Testis (tissue), 2 donors: ENCODE measurements at regions not wholly inside any gene's neighbourhood (a gene's known extent, or its start where the extent isn't known, plus 50 kb on each side); places are given as distances from the start of the nearest gene placed in this dataset.
A peak's percentile ranks its signal among the peaks of the same experiment; 100 is the strongest.

ENCODE experiments used
- DNase-seq: peaks from one replicate; pipeline ENCODE4 v3.0.0-alpha.2; 2019
- H3K27ac ChIP-seq, 2 donors: fragments of 200-600 bp; sonication (generic); one replicate each; pipeline ENCODE4 v1.5.1; 2019
- H3K27me3 ChIP-seq: fragments of 200-600 bp; sonication (generic); one replicate; pipeline ENCODE4 v1.5.1; 2019
- H3K36me3 ChIP-seq: fragments of 200-600 bp; sonication (generic); one replicate; pipeline ENCODE4 v1.5.1; 2017; ENCODE audit warnings: low read depth; ENCODE audit errors: missing control alignments
- H3K4me1 ChIP-seq: fragments of 200-600 bp; sonication (generic); one replicate; pipeline ENCODE4 v1.5.1; 2019
- H3K4me3 ChIP-seq, 2 donors: fragments of 200-600 bp; sonication (generic); one replicate each; pipeline ENCODE4 v1.5.1; 2017 to 2019
- H3K9me3 ChIP-seq: fragments of 200-600 bp; sonication (generic); one replicate; pipeline ENCODE4 v1.5.1; 2017
- CTCF ChIP-seq, 3 experiments: fragments of 450-650 bp in 2 of 3; fragments of 200-600 bp in 1 of 3; sonication (generic) in 1 of 3; IDR thresholded peaks; one replicate each; pipeline ENCODE4 v1.5.1; 2016 to 2019; ENCODE audit warnings: antibody characterized with exemption in 3 of 3, mild to moderate bottlenecking in 2 of 3, moderate library complexity in 1 of 3
- POLR2A ChIP-seq: fragments of 450-650 bp; IDR thresholded peaks from one replicate; pipeline ENCODE4 v1.6.1; 2017; ENCODE audit warnings: antibody characterized with exemption, mild to moderate bottlenecking, moderate library complexity
- WGBS, 2 donors: methylation state at CpG; one replicate each; pipeline ENCODE4 v1.1.5; 2018; 5-methylcytosine and 5-hydroxymethylcytosine counted together
- intact Hi-C: fragments of 100-400 bp; cut with DNase I; formaldehyde crosslinking; loops from one replicate; pipeline ENCODE4 v1.15.1; 2023; ENCODE audit warnings: low total_unique reads

- no peak for TF ChIP-seq CTCF (IDR thresholded peaks at IDR 0.05)
- no peak for TF ChIP-seq POLR2A
- Histone ChIP-seq H3K9me3 (no peaks in the 10 kb centered on the region), H3K36me3 (no peaks in the 10 kb centered on the region), H3K27ac (no peak overlapping the region), H3K4me3 (no peak overlapping the region), H3K4me1 (no peaks in the 10 kb centered on the region), H3K27me3 (no peaks in the 10 kb centered on the region)
- intact Hi-C loops = no loop called here
- WGBS, 2 donors = 64 to 70% methylated on average over 4 of the region's 4 CpGs
- DNase-seq = no peak
Measured at GRCh38 chr4:128721896-128722295, 87.6 kb upstream of the JADE1 start.

- H3K9me3 ChIP-seq = no peaks in the 10 kb centered on the region
- TF ChIP-seq POLR2A = no peak
- TF ChIP-seq CTCF (IDR thresholded peaks at IDR 0.05) = no peak
- no peak overlapping the region for H3K27ac ChIP-seq
- intact Hi-C loops = no loop called here
- 85 to 87% methylated on average over 4 of the region's 4 CpGs for WGBS, 2 donors
- no peak for DNase-seq
- H3K27me3 ChIP-seq = no peaks in the 10 kb centered on the region
- H3K36me3 ChIP-seq = no peaks in the 10 kb centered on the region
- no peak overlapping the region for H3K4me3 ChIP-seq
- peaks cover 3% of the 10 kb centered on the region for H3K4me1 ChIP-seq
Measured at GRCh38 chr4:128720270-128720669, 89.2 kb upstream of the JADE1 start.

GRCh38 chr4:128718768-128719167, 90.7 kb upstream of the JADE1 start:
- H3K27ac ChIP-seq = no peak overlapping the region
- H3K4me1 ChIP-seq = peaks cover 4% of the 10 kb centered on the region
- 95 to 97% methylated on average over 1 of the region's 1 CpG for WGBS, 2 donors
- H3K36me3 ChIP-seq = no peaks in the 10 kb centered on the region
- no peaks in the 10 kb centered on the region for H3K9me3 ChIP-seq
- intact Hi-C loops = no loop called here
- no peak overlapping the region for H3K4me3 ChIP-seq
- TF ChIP-seq CTCF (IDR thresholded peaks at IDR 0.05) (no peak), POLR2A (no peak)
- no peak for DNase-seq
- no peaks in the 10 kb centered on the region for H3K27me3 ChIP-seq

- intact Hi-C loops = no loop called here
- no peaks in the 10 kb centered on the region for H3K27me3 ChIP-seq
- 49 to 53% methylated on average over 4 of the region's 4 CpGs for WGBS, 2 donors
- H3K4me3 ChIP-seq = no peak overlapping the region
- peak overlapping the region; percentile 13 to 68 for H3K27ac ChIP-seq
- TF ChIP-seq CTCF (IDR thresholded peaks at IDR 0.05) (no peak), POLR2A (no peak)
- H3K4me1 ChIP-seq = peaks cover 19% of the 10 kb centered on the region
- H3K36me3 ChIP-seq = no peaks in the 10 kb centered on the region
- no peaks in the 10 kb centered on the region for H3K9me3 ChIP-seq
- DNase-seq = peak; percentile 56
Measured at GRCh38 chr4:128716338-128716737, 93.2 kb upstream of the JADE1 start.

GRCh38 chr4:128715616-128716015, 93.9 kb upstream of the JADE1 start:
- Histone ChIP-seq H3K9me3 (no peaks in the 10 kb centered on the region), H3K4me3 (no peak overlapping the region), H3K27ac (peak overlapping the region in 1 of 2 donors; percentile 68), H3K27me3 (no peaks in the 10 kb centered on the region), H3K4me1 (peaks cover 19% of the 10 kb centered on the region), H3K36me3 (no peaks in the 10 kb centered on the region)
- 82 to 89% methylated on average over 5 of the region's 5 CpGs for WGBS, 2 donors
- no peak for DNase-seq
- intact Hi-C loops = no loop called here
- no peak for TF ChIP-seq POLR2A
- TF ChIP-seq CTCF (IDR thresholded peaks at IDR 0.05) = no peak
